H1 (cell line): ENCODE measurements at regions not wholly inside any gene's neighbourhood (a gene's known extent, or its start where the extent isn't known, plus 50 kb on each side); places are given as distances from the start of the nearest gene placed in this dataset.

Source experiments
- CTCF ChIA-PET: fragments of 300-600 bp; sonication (Branson Sonifier 250); formaldehyde crosslinking; loops from one replicate; lab custom pipeline; 2021; ENCODE audit not compliant: partially characterized antibody; lab: Charles Lee
- POLR2A ChIA-PET: fragments of 300-600 bp; sonication (Branson Sonifier 250); formaldehyde crosslinking; loops from one replicate; lab custom pipeline; 2021; ENCODE audit warnings: inconsistent platforms; ENCODE audit not compliant: partially characterized antibody; lab: Charles Lee
- DNase-seq, 2 experiments: peaks; one replicate each; pipeline versions ENCODE4 v3.0.0 to v3.0.0-alpha.2; 2010 to 2022; ENCODE audit warnings: low spot score in 2 of 2, low read depth in 1 of 2, mixed read lengths in 1 of 2
- FAIRE-seq: peaks from 2 replicates; lab custom pipeline; 2011; peaks lifted over from hg19 to GRCh38; lab: Jason Lieb, UNC
- H2AFZ ChIP-seq: 2 replicates; pipeline ENCODE4 v1.8.1; 2012; ENCODE audit warnings: low read length, inconsistent platforms
- H2AK5ac ChIP-seq: 2 replicates; pipeline ENCODE4 v1.6.1; 2013; ENCODE audit warnings: low read depth, low read length
- H2BK120ac ChIP-seq: replicated peaks from 2 replicates; pipeline ENCODE3; 2013; ENCODE audit warnings: low read depth, low read length, inconsistent platforms
- H2BK12ac ChIP-seq: 2 replicates; pipeline ENCODE4 v1.6.1; 2013; ENCODE audit warnings: low read depth, low read length
- H2BK15ac ChIP-seq: 2 replicates; pipeline ENCODE4 v1.6.1; 2013; ENCODE audit warnings: low read length
- H2BK20ac ChIP-seq: 2 replicates; pipeline ENCODE4 v1.6.1; 2013; ENCODE audit warnings: low read length
- H2BK5ac ChIP-seq: 2 replicates; pipeline ENCODE4 v1.6.1; 2013; ENCODE audit warnings: low read depth, low read length
- H3K14ac ChIP-seq: 2 replicates; pipeline ENCODE4 v1.6.1; 2013; ENCODE audit warnings: inconsistent platforms; ENCODE audit not compliant: insufficient read length
- H3K18ac ChIP-seq: 2 replicates; pipeline ENCODE4 v1.6.1; 2013; ENCODE audit warnings: low read length; ENCODE audit errors: extremely low read depth
- H3K23ac ChIP-seq: 2 replicates; pipeline ENCODE4 v1.6.1; 2013; ENCODE audit warnings: inconsistent platforms; ENCODE audit not compliant: insufficient read length
- H3K23me2 ChIP-seq: 2 replicates; pipeline ENCODE4 v1.6.1; 2013; ENCODE audit warnings: low read depth, low read length
- H3K27ac ChIP-seq: 2 replicates; pipeline ENCODE4 v1.6.1; 2011; ENCODE audit warnings: low read depth, low read length, inconsistent platforms
- H3K27me3 ChIP-seq, 4 experiments: replicated peaks in 1 of 4; 1 replicate in 1 of 4; 2 replicates in 3 of 4; pipeline versions ENCODE4 v1.6.1 to v1.8.1; 2011 to 2013; ENCODE audit warnings: low read length in 3 of 4, mild to moderate bottlenecking in 3 of 4, inconsistent platforms in 2 of 4, mixed read lengths in 2 of 4, moderate library complexity in 1 of 4; ENCODE audit not compliant: control insufficient read depth in 3 of 4, insufficient read depth in 3 of 4; ENCODE audit errors: extremely low read depth in 1 of 4
- H3K36me3 ChIP-seq, 4 experiments: 2 replicates each; pipeline versions ENCODE4 v1.6.1 to v1.8.1; 2011 to 2013; ENCODE audit warnings: mild to moderate bottlenecking in 4 of 4, low read length in 3 of 4, moderate library complexity in 2 of 4, control low read depth in 1 of 4, inconsistent platforms in 1 of 4; ENCODE audit not compliant: insufficient read depth in 4 of 4, control insufficient read depth in 2 of 4
- H3K4ac ChIP-seq: replicated peaks from 2 replicates; pipeline ENCODE3; 2013; ENCODE audit warnings: low read length, low read depth, mixed read lengths, inconsistent platforms; ENCODE audit not compliant: insufficient read length
- H3K4me1 ChIP-seq, 4 experiments: replicated peaks in 1 of 4; 1 replicate in 1 of 4; 2 replicates in 3 of 4; pipeline versions ENCODE4 v1.6.1 to v1.8.1; 2011 to 2013; ENCODE audit warnings: low read length in 3 of 4, inconsistent platforms in 2 of 4, mixed read lengths in 1 of 4; ENCODE audit not compliant: insufficient read depth in 4 of 4, control insufficient read depth in 3 of 4
- H3K4me2 ChIP-seq, 2 experiments: 2 replicates each; pipeline versions ENCODE4 v1.6.1 to v1.8.1; 2011 to 2013; ENCODE audit warnings: low read depth in 2 of 2, low read length in 2 of 2, control low read depth in 1 of 2, inconsistent platforms in 1 of 2, mild to moderate bottlenecking in 1 of 2; ENCODE audit not compliant: insufficient read depth in 1 of 2
- H3K4me3 ChIP-seq, 4 experiments: fragments of 200-600, 300-600 bp in 1 of 4; sonication (generic), shearing (Covaris generic), sonication (Bioruptor Twin) in 1 of 4; 2 replicates each; pipeline versions ENCODE4 v1.5.1 to v1.8.1; 2011 to 2016; ENCODE audit warnings: low read length in 4 of 4, low read depth in 3 of 4, control low read depth in 2 of 4, inconsistent platforms in 2 of 4, mild to moderate bottlenecking in 2 of 4, mixed read lengths in 1 of 4, moderate library complexity in 1 of 4; ENCODE audit not compliant: insufficient read depth in 2 of 4; ENCODE audit errors: extremely low read depth in 1 of 4
- H3K56ac ChIP-seq: replicated peaks from 2 replicates; pipeline ENCODE3; 2013; ENCODE audit warnings: low read depth, mild to moderate bottlenecking, mixed read lengths, low read length, inconsistent platforms; ENCODE audit not compliant: insufficient read length
- H3K79me1 ChIP-seq: 2 replicates; pipeline ENCODE4 v1.6.1; 2013; ENCODE audit warnings: low read depth, low read length, control low read depth
- H3K79me2 ChIP-seq, 2 experiments: 2 replicates each; pipeline versions ENCODE4 v1.6.1 to v1.8.1; 2012 to 2013; ENCODE audit warnings: low read length in 2 of 2, mild to moderate bottlenecking in 2 of 2, inconsistent platforms in 1 of 2; ENCODE audit not compliant: insufficient read depth in 2 of 2, control insufficient read depth in 1 of 2
- H3K9ac ChIP-seq, 4 experiments: replicated peaks in 1 of 4; 1 replicate in 1 of 4; 2 replicates in 3 of 4; pipeline versions ENCODE4 v1.6.1 to v1.8.1; 2011 to 2013; ENCODE audit warnings: low read depth in 3 of 4, low read length in 3 of 4, control low read depth in 2 of 4, mild to moderate bottlenecking in 2 of 4, moderate library complexity in 2 of 4, inconsistent platforms in 1 of 4; ENCODE audit errors: extremely low read depth in 1 of 4
- H3K9me3 ChIP-seq, 2 experiments: 2 replicates each; pipeline versions ENCODE4 v1.6.1 to v1.8.1; 2012 to 2013; ENCODE audit warnings: mild to moderate bottlenecking in 2 of 2, moderate library complexity in 2 of 2, control low read depth in 1 of 2, inconsistent platforms in 1 of 2, low read depth in 1 of 2, low read length in 1 of 2, mixed read lengths in 1 of 2; ENCODE audit not compliant: insufficient read depth in 2 of 2
- H4K20me1 ChIP-seq, 2 experiments: replicated peaks in 1 of 2; 2 replicates each; pipeline versions ENCODE3 to v1.8.1; 2011 to 2013; ENCODE audit warnings: inconsistent platforms in 2 of 2, low read length in 2 of 2, mild to moderate bottlenecking in 1 of 2; ENCODE audit not compliant: insufficient read depth in 2 of 2, control insufficient read depth in 1 of 2
- H4K5ac ChIP-seq: 2 replicates; pipeline ENCODE4 v1.6.1; 2013; ENCODE audit warnings: low read length, low read depth, mixed read lengths, inconsistent platforms; ENCODE audit not compliant: insufficient read length
- H4K8ac ChIP-seq: 2 replicates; pipeline ENCODE4 v1.8.0; 2013; ENCODE audit warnings: mild to moderate bottlenecking, moderate library complexity, low read length, inconsistent platforms; ENCODE audit not compliant: insufficient read depth; ENCODE audit errors: extremely low read depth
- H4K91ac ChIP-seq: replicated peaks from 2 replicates; pipeline ENCODE3; 2013; ENCODE audit warnings: low read length, mixed read lengths, inconsistent platforms; ENCODE audit not compliant: insufficient read length
- BCL11A ChIP-seq, 2 experiments: IDR thresholded peaks; one replicate each; pipeline ENCODE4 v1.6.1; 2011; ENCODE audit warnings: low read depth in 2 of 2, low read length in 2 of 2, mild to moderate bottlenecking in 2 of 2
- BRCA1 ChIP-seq: IDR thresholded peaks from 2 replicates; pipeline ENCODE4 v1.6.1; 2012; ENCODE audit warnings: low read depth, low read length, improper control_type of control experiment
- CBX5 ChIP-seq: fragments of 300-800, 300-1000 bp; sonication (generic); IDR thresholded peaks from 2 replicates; pipeline ENCODE4 v1.7.1; 2016; ENCODE audit warnings: antibody characterized with exemption, low read length, low read depth
- CEBPB ChIP-seq: IDR thresholded peaks from 2 replicates; pipeline ENCODE4 v1.6.1; 2012; ENCODE audit warnings: low read depth, low read length
- HDAC6 ChIP-seq: IDR thresholded peaks from one replicate; pipeline ENCODE4 v1.7.1; 2012; ENCODE audit warnings: low read depth, mild to moderate bottlenecking, inconsistent platforms, low read length, moderate library complexity
- MAFK ChIP-seq: IDR thresholded peaks from 2 replicates; pipeline ENCODE4 v1.6.1; 2012; ENCODE audit warnings: low read depth, mild to moderate bottlenecking, improper control_type of control experiment, low read length
- MAX ChIP-seq: IDR thresholded peaks from 2 replicates; pipeline ENCODE4 v1.6.1; 2012; ENCODE audit warnings: inconsistent platforms
- POU5F1 ChIP-seq: IDR thresholded peaks from 2 replicates; pipeline ENCODE4 v1.6.1; 2011; ENCODE audit warnings: low read depth, mild to moderate bottlenecking, low read length, moderate library complexity
- RBBP5 ChIP-seq: IDR thresholded peaks from 2 replicates; pipeline ENCODE4 v1.7.1; 2012; ENCODE audit warnings: low read depth, mild to moderate bottlenecking, inconsistent platforms, low read length, moderate library complexity, borderline replicate concordance
- RXRA ChIP-seq: IDR thresholded peaks from 2 replicates; pipeline ENCODE4 v1.6.1; 2011; ENCODE audit warnings: low read depth, mild to moderate bottlenecking, low read length, moderate library complexity; ENCODE audit not compliant: insufficient read depth
- SIN3A ChIP-seq, 2 experiments: IDR thresholded peaks in 1 of 2; conservative IDR thresholded peaks in 1 of 2; 2 replicates each; pipeline ENCODE4 v1.6.1; 2011 to 2012; ENCODE audit warnings: low read length in 2 of 2, improper control_type of control experiment in 1 of 2, low read depth in 1 of 2, mild to moderate bottlenecking in 1 of 2
- TBP ChIP-seq: IDR thresholded peaks from 2 replicates; pipeline ENCODE4 v1.6.1; 2011; ENCODE audit warnings: low read depth, low read length, improper control_type of control experiment
- TEAD4 ChIP-seq: IDR thresholded peaks from 2 replicates; pipeline ENCODE4 v1.6.1; 2012; ENCODE audit warnings: low read depth, low read length, inconsistent platforms, mixed read lengths
- WGBS, 2 experiments: shearing (Covaris generic) in 1 of 2; methylation state at CpG; one replicate each; pipeline versions ENCODE4 v1.1.6 to v1.1.7; 2013 to 2015; ENCODE audit warnings: low lambda C conversion rate in 2 of 2, mixed read lengths in 2 of 2, inconsistent platforms in 1 of 2, low coverage in 1 of 2, missing lambda C conversion rate in 1 of 2; ENCODE audit not compliant: insufficient replicate concordance in 2 of 2, insufficient coverage in 1 of 2, insufficient read length in 1 of 2; ENCODE audit errors: extremely low coverage in 1 of 2, missing lambda C conversion rate in 1 of 2; 5-methylcytosine and 5-hydroxymethylcytosine counted together
- TF ChIP-seq, protein P1 (sequence below): IDR thresholded peaks from 2 replicates; pipeline ENCODE4 v1.6.1; 2011; ENCODE audit warnings: low read length, improper control_type of control experiment

DNA sequence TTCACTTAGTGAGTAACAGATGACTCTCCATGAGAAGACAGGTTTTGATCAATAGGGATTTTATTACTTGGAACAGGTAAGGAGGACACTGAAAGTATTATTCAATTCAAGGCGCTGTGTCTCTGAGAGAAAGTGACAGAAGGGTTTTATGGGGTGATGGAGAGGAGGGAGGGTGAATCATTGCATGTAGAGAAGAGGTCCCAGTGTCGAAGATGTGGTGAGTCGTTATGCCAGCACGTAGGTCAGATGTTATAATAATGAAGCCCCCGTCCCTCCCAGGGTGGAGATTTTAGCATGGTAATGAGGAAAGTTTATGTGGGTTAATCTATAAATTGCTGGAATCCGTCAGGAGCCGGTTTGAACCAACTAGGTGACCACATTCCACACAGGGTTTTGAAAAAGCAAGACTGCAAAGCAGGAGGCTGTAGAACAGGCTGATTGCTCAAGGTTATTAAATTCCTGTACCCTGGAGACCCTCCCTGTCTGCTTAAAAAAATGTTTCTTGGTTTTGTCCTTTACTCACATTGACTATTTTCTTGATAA, 586.4 kb upstream of the TMPRSS15 start:
- H3K79me1 ChIP-seq, result no peaks in the 10 kb centered on the region
- H3K27me3 ChIP-seq, result no peaks in the 10 kb centered on the region
- H2BK5ac ChIP-seq, result no peak overlapping the region
- H3K18ac ChIP-seq, result no peak overlapping the region
- no peak overlapping the region for H4K91ac ChIP-seq
- H3K27ac ChIP-seq, result no peak overlapping the region
- H3K36me3 ChIP-seq, result no peaks in the 10 kb centered on the region
- no peak overlapping the region for H4K8ac ChIP-seq
- CTCF ChIA-PET, result no interaction called here
- H3K4me1 ChIP-seq, result peaks cover 0 to 3% (median 0%) of the 10 kb centered on the region in 4 experiments; a peak in 1 of 7 replicates
- H3K23ac ChIP-seq, result no peak overlapping the region
- H2BK120ac ChIP-seq, result no peak overlapping the region
- H3K9me3 ChIP-seq, result no peaks in the 10 kb centered on the region; a peak in 3 of 4 replicates
- H3K23me2 ChIP-seq, result no peaks in the 10 kb centered on the region
- no peak for FAIRE-seq
- POLR2A ChIA-PET, result no interaction called here
- no peak overlapping the region for H3K9ac ChIP-seq
- H3K4me3 ChIP-seq, result no peak overlapping the region
- no peak overlapping the region for H2BK20ac ChIP-seq
- no peaks in the 10 kb centered on the region for H3K79me2 ChIP-seq
- no peak overlapping the region for H3K4me2 ChIP-seq
- no peak overlapping the region for H3K14ac ChIP-seq
- no peak overlapping the region for H4K5ac ChIP-seq
- no peak overlapping the region; the same call in 1 of the 2 replicates for H2AFZ ChIP-seq
- H2AK5ac ChIP-seq, result no peak overlapping the region
- no peaks in the 10 kb centered on the region for H4K20me1 ChIP-seq
- H3K56ac ChIP-seq, result no peak overlapping the region
- WGBS, 2 experiments, result 90% methylated on average over 7 of the region's 7 CpGs; no CpG with 5 or more reads in 1 of the 2 experiments
- H3K4ac ChIP-seq, result no peak overlapping the region
- DNase-seq, result no peak
- H2BK15ac ChIP-seq, result no peak overlapping the region
- H2BK12ac ChIP-seq, result no peak overlapping the region
- no peak for TF ChIP-seq BCL11A (IDR thresholded peaks at IDR 0.05; ENCODE audit: low read depth in 2 of 2, low read length in 2 of 2)
- no peak for TF ChIP-seq RXRA
- TF ChIP-seq MAFK, result no peak
- TF ChIP-seq CBX5, result no peak
- no peak for TF ChIP-seq TEAD4
- TF ChIP-seq, protein P1, sequence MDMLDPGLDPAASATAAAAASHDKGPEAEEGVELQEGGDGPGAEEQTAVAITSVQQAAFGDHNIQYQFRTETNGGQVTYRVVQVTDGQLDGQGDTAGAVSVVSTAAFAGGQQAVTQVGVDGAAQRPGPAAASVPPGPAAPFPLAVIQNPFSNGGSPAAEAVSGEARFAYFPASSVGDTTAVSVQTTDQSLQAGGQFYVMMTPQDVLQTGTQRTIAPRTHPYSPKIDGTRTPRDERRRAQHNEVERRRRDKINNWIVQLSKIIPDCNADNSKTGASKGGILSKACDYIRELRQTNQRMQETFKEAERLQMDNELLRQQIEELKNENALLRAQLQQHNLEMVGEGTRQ, result no peak
- TF ChIP-seq TBP, result no peak
- no peak for TF ChIP-seq MAX
- no peak for TF ChIP-seq SIN3A (conservative IDR thresholded peaks at IDR 0.05 in 1 of 2, IDR thresholded peaks at IDR 0.05 in 1 of 2; ENCODE audit: low read depth in 1 of 2, low read length in 2 of 2)
- no peak for TF ChIP-seq RBBP5
- TF ChIP-seq CEBPB, result no peak
- TF ChIP-seq POU5F1, result no peak
- no peak for TF ChIP-seq HDAC6
- TF ChIP-seq BRCA1, result no peak
